HG02885 (cell line): ENCODE measurements at regions not wholly inside any gene's neighbourhood (a gene's known extent, or its start where the extent isn't known, plus 50 kb on each side); places are given as distances from the start of the nearest gene placed in this dataset.
"Not testable (repeated sequence)": the region's sequence is repeated elsewhere in the genome, so short reads cannot be mapped to it uniquely, and the experiment has no call there.

Experiments used
- ATAC-seq: cut with Tn5 transposase; IDR thresholded peaks from one replicate; pipeline ENCODE4 v1.9.1; 2021; ENCODE audit warnings: mild to moderate bottlenecking; ENCODE audit not compliant: unreplicated experiment, poor library complexity

DNA sequence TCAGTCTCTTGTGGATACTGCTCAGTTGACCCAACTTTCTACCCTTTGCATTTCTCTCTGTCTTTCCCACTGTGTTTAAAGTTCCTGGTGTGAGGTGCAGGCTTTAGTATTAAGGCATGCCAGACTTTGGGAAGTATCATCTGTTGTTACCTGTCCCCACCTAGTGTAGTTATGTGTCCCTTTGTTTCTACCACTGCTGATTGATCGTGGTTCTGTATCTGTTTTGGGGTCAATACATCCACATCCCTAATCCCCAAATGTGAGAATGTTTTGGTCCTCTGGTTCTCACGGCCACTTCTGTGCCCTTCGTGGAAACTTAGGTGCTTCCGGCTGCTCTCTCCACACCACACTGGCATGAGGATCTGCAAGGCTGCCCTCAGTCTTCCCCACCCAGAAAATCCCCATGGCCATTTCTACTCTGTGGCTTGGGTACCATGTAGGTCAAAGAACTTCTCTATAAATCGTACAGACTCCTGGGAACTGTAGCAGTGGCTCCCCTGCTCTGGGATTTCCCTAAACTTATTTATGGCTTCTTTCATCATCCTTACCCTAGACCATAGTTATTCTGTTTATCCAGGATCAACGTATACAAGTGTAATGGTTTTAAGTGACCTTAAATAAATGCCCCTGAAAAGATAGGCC, 443.2 kb downstream of the XYLT1 start:
- ATAC-seq, result no peak

DNA sequence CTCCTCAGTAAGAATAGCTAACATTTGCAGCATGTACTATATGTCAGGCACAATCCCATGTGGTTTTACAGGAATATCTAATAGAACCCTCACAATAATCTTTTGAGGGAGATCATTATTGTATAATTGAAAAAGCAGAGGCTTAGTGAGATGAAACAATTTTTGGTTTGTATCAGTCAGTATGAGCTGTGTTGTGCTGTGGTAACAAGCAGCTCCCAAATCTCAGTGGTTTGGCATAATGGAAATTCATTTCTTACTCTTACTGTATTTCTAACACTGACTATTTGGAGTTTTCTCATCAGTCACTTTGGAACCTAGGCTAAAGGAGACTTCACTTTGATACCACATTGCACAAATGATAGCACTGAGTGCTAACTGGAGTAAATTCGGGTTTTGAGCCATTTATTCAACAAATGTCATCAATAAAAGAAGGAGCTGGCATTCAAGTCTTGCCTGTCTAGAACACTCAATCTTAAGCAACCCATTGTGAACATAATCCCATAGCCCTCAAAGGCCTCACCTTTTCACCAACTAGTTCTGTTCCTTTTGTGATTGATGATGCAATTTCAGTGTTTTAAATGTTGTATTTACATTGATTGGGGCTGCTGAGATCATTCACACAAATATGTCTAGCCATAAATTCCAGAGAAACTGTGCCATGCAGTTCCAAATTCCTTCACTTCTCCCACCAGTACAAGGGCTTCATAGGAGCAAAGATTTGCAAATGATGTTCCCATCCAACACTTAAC, 441.0 kb downstream of the XYLT1 start:
- no peak for ATAC-seq

GRCh38 chr16:17031484-17032268, 439.1 kb downstream of the XYLT1 start:
- ATAC-seq, result no peak

- ATAC-seq, result no peak
Measured at GRCh38 chr16:17032332-17032731, 438.4 kb downstream of the XYLT1 start.

DNA sequence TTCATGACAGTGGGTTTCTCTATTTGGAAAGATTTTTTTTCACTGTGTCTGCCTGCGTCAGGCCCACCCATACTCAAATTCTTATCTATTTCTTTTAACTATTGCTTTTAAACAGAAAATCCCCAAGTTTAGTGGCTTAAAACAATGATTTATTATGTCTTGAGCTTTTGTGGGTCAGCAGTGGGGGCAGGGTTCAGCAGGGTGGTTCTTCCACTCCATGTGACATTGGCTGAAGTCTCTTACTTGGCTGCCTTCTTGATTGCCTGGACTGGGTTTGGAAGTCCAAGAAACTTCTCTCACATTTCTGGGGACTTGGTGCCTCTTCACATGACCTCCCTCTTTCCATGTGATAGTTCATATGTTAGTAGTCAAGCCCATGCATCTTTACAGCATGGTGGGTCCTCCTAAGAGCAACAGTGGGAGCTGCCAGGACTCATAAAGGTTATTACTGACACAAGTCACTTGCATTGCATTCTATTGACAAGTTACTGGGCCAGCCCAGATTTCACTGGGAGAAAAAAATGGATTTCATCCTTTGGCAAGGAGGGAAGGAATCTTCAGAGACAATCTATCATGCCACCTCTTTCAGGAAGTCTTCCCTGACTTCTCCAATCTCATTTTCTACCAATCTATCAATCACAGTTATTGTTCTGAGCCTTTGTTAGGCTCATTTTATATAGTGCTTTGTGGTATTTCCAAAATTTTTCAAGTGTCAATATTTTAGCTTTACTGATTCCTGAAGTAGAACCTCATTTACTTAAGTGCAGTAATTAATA, 436.1 kb downstream of the XYLT1 start:
- no peak for ATAC-seq

DNA sequence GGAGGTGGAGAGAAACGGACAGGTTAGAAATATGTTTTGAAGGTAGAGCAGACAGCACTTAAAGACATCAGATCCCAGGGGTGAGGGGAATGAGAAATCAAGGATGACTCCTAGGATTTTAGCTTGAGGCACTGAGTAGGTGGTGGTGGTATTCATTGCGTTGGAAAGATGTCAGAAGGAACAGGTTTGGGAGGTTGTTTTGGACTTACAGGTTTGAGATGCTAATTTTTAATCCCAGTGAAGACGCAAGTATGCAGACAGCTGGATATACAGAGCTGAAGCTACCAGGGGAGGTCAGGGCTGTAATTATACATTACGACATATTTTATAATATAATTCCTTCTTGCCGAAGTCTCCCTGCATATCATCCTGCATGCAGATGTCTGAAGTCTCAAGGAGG, 433.3 kb downstream of the XYLT1 start:
- ATAC-seq, result no peak

- no peak for ATAC-seq
Measured at GRCh38 chr16:17038415-17038814, 432.3 kb downstream of the XYLT1 start.

- ATAC-seq, result not testable (repeated sequence)
Measured at GRCh38 chr16:17049109-17049508, 421.7 kb downstream of the XYLT1 start.

DNA sequence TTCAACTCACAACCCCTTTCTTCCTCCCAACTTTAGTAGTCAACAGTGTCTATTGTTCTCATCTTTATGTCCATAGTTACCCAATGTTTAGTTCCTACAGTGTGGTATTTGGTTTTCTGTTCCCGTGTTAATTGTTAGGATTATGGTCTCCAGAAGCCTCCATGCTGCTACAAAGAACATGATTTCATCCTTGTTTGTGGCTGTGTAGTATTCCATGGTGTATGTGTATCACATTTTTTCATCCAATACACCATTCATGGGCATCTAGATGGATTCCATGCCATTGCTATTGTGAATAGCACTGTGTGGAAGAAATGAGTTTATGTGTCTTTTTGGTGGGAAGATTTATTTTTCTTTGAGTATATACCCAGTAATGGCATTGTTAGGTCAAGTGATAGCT, 420.3 kb downstream of the XYLT1 start:
- ATAC-seq, result no peak
